Glutamatergic neuron (in vitro differentiated cells): ENCODE measurements at regions not wholly inside any gene's neighbourhood (a gene's known extent, or its start where the extent isn't known, plus 50 kb on each side); places are given as distances from the start of the nearest gene placed in this dataset.

ENCODE experiments used
- DNase-seq: peaks from one replicate; pipeline ENCODE4 v3.0.0; 2022
- H3K27ac Mint-ChIP-seq: one replicate; pipeline ENCODE4 v1.8.0; 2020; ENCODE audit warnings: mild to moderate bottlenecking, mixed read lengths, inconsistent platforms; ENCODE audit not compliant: unreplicated experiment
- H3K27me3 Mint-ChIP-seq: one replicate; pipeline ENCODE4 v1.8.0; 2020; ENCODE audit warnings: mild to moderate bottlenecking, moderate library complexity, mixed read lengths, inconsistent platforms; ENCODE audit not compliant: unreplicated experiment
- H3K36me3 Mint-ChIP-seq: one replicate; pipeline ENCODE4 v1.8.0; 2020; ENCODE audit warnings: mild to moderate bottlenecking, mixed read lengths, inconsistent platforms; ENCODE audit not compliant: unreplicated experiment
- H3K4me1 Mint-ChIP-seq: one replicate; pipeline ENCODE4 v1.8.0; 2020; ENCODE audit warnings: mild to moderate bottlenecking, low read depth, mixed read lengths, inconsistent platforms; ENCODE audit not compliant: unreplicated experiment
- H3K4me3 Mint-ChIP-seq: one replicate; pipeline ENCODE4 v1.8.0; 2020; ENCODE audit warnings: mild to moderate bottlenecking, mixed read lengths, inconsistent platforms; ENCODE audit not compliant: unreplicated experiment
- H3K9me3 Mint-ChIP-seq: one replicate; pipeline ENCODE4 v1.8.0; 2020; ENCODE audit warnings: mild to moderate bottlenecking, moderate library complexity, mixed read lengths, inconsistent platforms; ENCODE audit not compliant: unreplicated experiment
- TF ChIP-seq, protein P1 (sequence below): fragments of 200-600 bp; sonication (generic); IDR thresholded peaks from one replicate; pipeline ENCODE4 v1.5.0; 2021; ENCODE audit not compliant: partially characterized antibody, unreplicated experiment

DNA sequence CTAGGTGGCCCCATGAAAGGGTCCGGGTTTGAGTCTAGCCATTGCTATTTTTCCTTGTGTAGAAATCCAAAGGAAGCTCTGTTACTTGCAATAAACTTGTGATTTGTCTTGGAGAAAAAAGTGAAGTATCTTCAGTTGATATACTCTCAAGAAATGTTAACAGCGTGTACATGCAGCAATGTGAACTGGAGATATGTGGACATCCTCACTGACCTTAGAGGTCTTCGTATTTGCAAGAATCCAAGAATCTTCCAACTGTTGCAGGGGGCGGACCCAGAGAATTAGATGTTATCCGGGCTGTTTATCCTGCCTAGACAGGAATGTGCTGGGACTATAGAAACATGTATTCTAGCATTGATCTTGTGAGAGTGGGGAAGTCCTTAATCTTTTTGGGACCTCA is 187.6 kb downstream of the KCNS3 start:
- H3K36me3 Mint-ChIP-seq = no peaks in the 10 kb centered on the region
- DNase-seq = no peak
- TF ChIP-seq, protein P1, sequence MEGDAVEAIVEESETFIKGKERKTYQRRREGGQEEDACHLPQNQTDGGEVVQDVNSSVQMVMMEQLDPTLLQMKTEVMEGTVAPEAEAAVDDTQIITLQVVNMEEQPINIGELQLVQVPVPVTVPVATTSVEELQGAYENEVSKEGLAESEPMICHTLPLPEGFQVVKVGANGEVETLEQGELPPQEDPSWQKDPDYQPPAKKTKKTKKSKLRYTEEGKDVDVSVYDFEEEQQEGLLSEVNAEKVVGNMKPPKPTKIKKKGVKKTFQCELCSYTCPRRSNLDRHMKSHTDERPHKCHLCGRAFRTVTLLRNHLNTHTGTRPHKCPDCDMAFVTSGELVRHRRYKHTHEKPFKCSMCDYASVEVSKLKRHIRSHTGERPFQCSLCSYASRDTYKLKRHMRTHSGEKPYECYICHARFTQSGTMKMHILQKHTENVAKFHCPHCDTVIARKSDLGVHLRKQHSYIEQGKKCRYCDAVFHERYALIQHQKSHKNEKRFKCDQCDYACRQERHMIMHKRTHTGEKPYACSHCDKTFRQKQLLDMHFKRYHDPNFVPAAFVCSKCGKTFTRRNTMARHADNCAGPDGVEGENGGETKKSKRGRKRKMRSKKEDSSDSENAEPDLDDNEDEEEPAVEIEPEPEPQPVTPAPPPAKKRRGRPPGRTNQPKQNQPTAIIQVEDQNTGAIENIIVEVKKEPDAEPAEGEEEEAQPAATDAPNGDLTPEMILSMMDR = no peak
- H3K4me3 Mint-ChIP-seq = no peak overlapping the region
- no peak overlapping the region for H3K27ac Mint-ChIP-seq
- H3K4me1 Mint-ChIP-seq = peaks cover 9% of the 10 kb centered on the region
- H3K27me3 Mint-ChIP-seq = peaks cover 3% of the 10 kb centered on the region
- H3K9me3 Mint-ChIP-seq = no peaks in the 10 kb centered on the region

DNA sequence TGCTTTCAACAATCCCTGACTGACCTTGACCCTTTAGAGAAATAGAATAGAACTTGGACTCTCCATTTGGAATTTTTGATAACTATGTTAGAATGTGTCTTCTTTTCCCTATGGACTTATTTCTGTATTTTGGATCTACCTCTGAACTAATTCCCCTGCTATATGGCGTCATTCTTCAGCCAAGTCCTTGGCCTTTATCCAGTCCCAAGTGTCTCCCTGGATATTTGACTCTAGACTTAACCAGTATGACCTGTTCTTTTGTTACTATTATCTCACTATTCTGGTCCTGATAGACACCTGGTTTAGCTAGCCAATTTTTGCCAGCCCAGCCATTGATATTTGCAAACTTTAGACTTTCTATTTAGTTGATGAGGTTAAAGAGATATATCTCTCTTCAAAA is 186.8 kb downstream of the KCNS3 start:
- Mint-ChIP-seq H3K27ac (no peak overlapping the region), H3K4me1 (peaks cover 9% of the 10 kb centered on the region), H3K36me3 (no peaks in the 10 kb centered on the region), H3K9me3 (no peaks in the 10 kb centered on the region), H3K4me3 (no peak overlapping the region), H3K27me3 (peaks cover 3% of the 10 kb centered on the region)
- TF ChIP-seq, protein P1 = no peak
- DNase-seq = no peak

DNA sequence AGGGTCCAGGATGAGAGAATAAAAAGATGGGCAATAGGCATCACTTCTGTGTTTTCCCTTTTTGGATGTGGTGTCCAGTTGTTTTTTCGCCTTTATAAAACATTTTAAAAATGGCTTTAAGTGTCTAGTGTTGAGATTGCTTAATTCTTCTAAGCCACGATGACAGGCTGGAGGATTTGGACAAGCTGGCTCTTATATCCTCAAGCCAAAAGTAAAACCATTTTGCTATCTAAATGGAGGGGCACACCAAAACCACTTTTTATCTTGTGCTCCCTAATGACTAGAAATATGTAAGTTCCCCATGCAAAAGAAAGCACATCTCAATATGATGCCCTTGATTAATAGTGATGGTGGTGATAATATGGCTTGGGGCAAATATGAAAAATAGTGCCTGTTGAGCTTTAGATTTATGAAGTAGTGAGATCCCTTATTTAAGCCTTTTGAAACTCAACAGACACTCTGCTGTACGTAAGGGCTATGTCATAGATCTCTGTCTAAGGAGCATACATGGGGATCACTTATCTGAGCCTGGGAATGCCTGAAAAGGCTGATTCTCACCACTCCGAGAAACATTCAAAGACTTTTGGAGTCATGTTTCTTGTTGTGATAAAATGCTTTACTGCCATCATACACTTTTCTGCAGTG is 185.5 kb downstream of the KCNS3 start:
- Mint-ChIP-seq H3K36me3 (no peaks in the 10 kb centered on the region), H3K9me3 (no peaks in the 10 kb centered on the region), H3K27ac (no peak overlapping the region), H3K4me1 (peaks cover 9% of the 10 kb centered on the region), H3K27me3 (peaks cover 3% of the 10 kb centered on the region), H3K4me3 (no peak overlapping the region)
- TF ChIP-seq, protein P1 = no peak
- DNase-seq = no peak

DNA sequence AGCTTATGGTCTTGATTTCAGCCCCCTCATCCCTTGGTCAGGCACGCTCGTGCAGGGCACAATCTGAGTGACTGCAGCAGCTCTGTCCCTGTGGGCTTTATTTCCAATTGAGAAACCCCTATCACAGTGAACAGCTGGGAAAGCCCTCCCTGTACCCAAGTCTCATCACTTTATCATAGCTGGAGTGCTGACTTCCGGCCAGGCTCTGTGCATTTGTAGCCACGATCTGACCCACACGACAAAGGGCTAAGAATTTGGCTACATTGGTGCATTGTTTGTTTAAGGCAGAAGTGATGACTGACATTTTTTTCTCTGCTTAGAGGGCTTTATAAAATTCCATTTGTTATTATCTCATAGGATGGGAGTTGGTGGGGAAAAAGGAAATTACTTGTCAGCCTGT is 184.4 kb downstream of the KCNS3 start:
- H3K27ac Mint-ChIP-seq = no peak overlapping the region
- no peaks in the 10 kb centered on the region for H3K9me3 Mint-ChIP-seq
- H3K4me1 Mint-ChIP-seq = peaks cover 3% of the 10 kb centered on the region
- no peak for DNase-seq
- TF ChIP-seq, protein P1 = no peak
- H3K36me3 Mint-ChIP-seq = no peaks in the 10 kb centered on the region
- H3K4me3 Mint-ChIP-seq = no peak overlapping the region
- H3K27me3 Mint-ChIP-seq = peaks cover 3% of the 10 kb centered on the region

DNA sequence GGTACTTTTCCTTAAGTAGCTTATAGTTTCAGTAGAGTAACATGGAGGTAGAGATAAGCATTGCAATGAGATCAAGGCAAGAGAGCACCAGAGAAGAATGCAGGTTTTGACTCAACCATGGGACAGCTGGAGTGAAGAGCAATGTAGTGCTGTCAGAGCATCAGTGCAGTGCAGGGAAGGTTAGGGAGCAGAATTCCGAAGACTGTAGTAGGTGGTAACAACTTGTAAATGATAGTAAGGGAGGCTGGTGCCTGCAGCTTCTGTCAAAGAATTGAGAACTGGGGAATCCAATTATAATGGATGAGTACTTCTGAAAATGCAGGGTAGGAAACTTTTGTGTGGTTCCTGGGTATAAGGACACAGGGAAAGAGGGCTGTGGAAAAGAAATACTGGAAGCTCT is 183.2 kb downstream of the KCNS3 start:
- H3K4me3 Mint-ChIP-seq = no peak overlapping the region
- H3K36me3 Mint-ChIP-seq = no peaks in the 10 kb centered on the region
- H3K27ac Mint-ChIP-seq = no peak overlapping the region
- DNase-seq = no peak
- no peaks in the 10 kb centered on the region for H3K27me3 Mint-ChIP-seq
- H3K9me3 Mint-ChIP-seq = peaks cover 1% of the 10 kb centered on the region
- H3K4me1 Mint-ChIP-seq = no peaks in the 10 kb centered on the region
- TF ChIP-seq, protein P1 = no peak
